Skeletal muscle satellite cell (primary cell): ENCODE measurements at regions not wholly inside any gene's neighbourhood (a gene's known extent, or its start where the extent isn't known, plus 50 kb on each side); places are given as distances from the start of the nearest gene placed in this dataset.
A peak's percentile ranks its signal among the peaks of the same experiment; 100 is the strongest.

Experiments used
- H3K27me3 ChIP-seq: 2 replicates; pipeline ENCODE4 v1.7.0; 2013; ENCODE audit warnings: low read length; ENCODE audit not compliant: control insufficient read depth, insufficient read depth
- H3K36me3 ChIP-seq: 2 replicates; pipeline ENCODE4 v1.7.0; 2013; ENCODE audit warnings: mild to moderate bottlenecking, control low read depth, low read length; ENCODE audit not compliant: insufficient read depth
- H3K4me1 ChIP-seq: 2 replicates; pipeline ENCODE4 v1.7.0; 2013; ENCODE audit warnings: low read length; ENCODE audit not compliant: control insufficient read depth, insufficient read depth
- H3K4me2 ChIP-seq: 2 replicates; pipeline ENCODE4 v1.7.0; 2013; ENCODE audit warnings: mild to moderate bottlenecking, low read length
- H3K4me3 ChIP-seq: 2 replicates; pipeline ENCODE4 v1.7.0; 2013; ENCODE audit warnings: low read length
- H3K9ac ChIP-seq: 2 replicates; pipeline ENCODE4 v1.7.0; 2013; ENCODE audit warnings: mild to moderate bottlenecking, low read depth, low read length, moderate library complexity
- H3K9me3 ChIP-seq: replicated peaks from 2 replicates; pipeline ENCODE4 v1.7.0; 2013; ENCODE audit warnings: mild to moderate bottlenecking, control low read depth, low read length

GRCh38 chr2:75276093-75277029 lies 77.0 kb upstream of the TACR1 start:
- Histone ChIP-seq H3K4me1 (peaks cover 22% of the 10 kb centered on the region), H3K27me3 (no peaks in the 10 kb centered on the region), H3K9me3 (no peaks in the 10 kb centered on the region), H3K4me2 (peak overlapping the region; percentile 71), H3K4me3 (peak overlapping the region; percentile 46), H3K36me3 (no peaks in the 10 kb centered on the region), H3K9ac (no peak overlapping the region)

GRCh38 chr2:75274936-75275335 lies 75.6 kb upstream of the TACR1 start:
- Histone ChIP-seq H3K9me3 (no peaks in the 10 kb centered on the region), H3K4me2 (no peak overlapping the region), H3K4me1 (peaks cover 22% of the 10 kb centered on the region), H3K36me3 (no peaks in the 10 kb centered on the region), H3K4me3 (no peak overlapping the region), H3K27me3 (no peaks in the 10 kb centered on the region), H3K9ac (no peak overlapping the region)

- H3K36me3 ChIP-seq, result no peaks in the 10 kb centered on the region
- no peak overlapping the region for H3K9ac ChIP-seq
- H3K4me1 ChIP-seq, result no peaks in the 10 kb centered on the region
- H3K4me3 ChIP-seq, result no peak overlapping the region
- H3K9me3 ChIP-seq, result no peaks in the 10 kb centered on the region
- H3K27me3 ChIP-seq, result no peaks in the 10 kb centered on the region
- H3K4me2 ChIP-seq, result no peak overlapping the region
Observed at GRCh38 chr2:75268112-75268511, 68.8 kb upstream of the TACR1 start.

GRCh38 chr2:75261923-75262322 lies 62.6 kb upstream of the TACR1 start:
- H3K27me3 ChIP-seq, result no peaks in the 10 kb centered on the region
- H3K4me1 ChIP-seq, result no peaks in the 10 kb centered on the region
- H3K4me2 ChIP-seq, result no peak overlapping the region
- no peak overlapping the region for H3K9ac ChIP-seq
- H3K4me3 ChIP-seq, result no peak overlapping the region
- H3K36me3 ChIP-seq, result no peaks in the 10 kb centered on the region
- H3K9me3 ChIP-seq, result no peaks in the 10 kb centered on the region

GRCh38 chr2:75260946-75261345 lies 61.6 kb upstream of the TACR1 start:
- Histone ChIP-seq H3K9me3 (no peaks in the 10 kb centered on the region), H3K4me2 (no peak overlapping the region), H3K4me3 (no peak overlapping the region), H3K4me1 (no peaks in the 10 kb centered on the region), H3K9ac (no peak overlapping the region), H3K36me3 (no peaks in the 10 kb centered on the region), H3K27me3 (no peaks in the 10 kb centered on the region)

- no peak overlapping the region for H3K4me2 ChIP-seq
- no peaks in the 10 kb centered on the region for H3K4me1 ChIP-seq
- no peaks in the 10 kb centered on the region for H3K9me3 ChIP-seq
- no peak overlapping the region for H3K4me3 ChIP-seq
- H3K9ac ChIP-seq, result no peak overlapping the region
- no peaks in the 10 kb centered on the region for H3K27me3 ChIP-seq
- no peaks in the 10 kb centered on the region for H3K36me3 ChIP-seq
Observed at GRCh38 chr2:75258620-75259019, 59.3 kb upstream of the TACR1 start.

- Histone ChIP-seq H3K4me2 (no peak overlapping the region), H3K27me3 (no peaks in the 10 kb centered on the region)
Observed at GRCh38 chr2:75256485-75256884, 57.2 kb upstream of the TACR1 start.

GRCh38 chr2:75253526-75253925 lies 54.2 kb upstream of the TACR1 start:
- H3K27me3 ChIP-seq, result no peaks in the 10 kb centered on the region
- peaks cover 3% of the 10 kb centered on the region for H3K9me3 ChIP-seq
- H3K9ac ChIP-seq, result no peak overlapping the region
- H3K4me1 ChIP-seq, result no peaks in the 10 kb centered on the region
- no peaks in the 10 kb centered on the region for H3K36me3 ChIP-seq
- no peak overlapping the region for H3K4me3 ChIP-seq
- H3K4me2 ChIP-seq, result no peak overlapping the region

More at GRCh38 chr2:75256485-75256884, 57.2 kb upstream of the TACR1 start:
- Histone ChIP-seq H3K9me3 (no peaks in the 10 kb centered on the region), H3K4me3 (no peak overlapping the region), H3K36me3 (no peaks in the 10 kb centered on the region), H3K4me1 (no peaks in the 10 kb centered on the region), H3K9ac (no peak overlapping the region)

GRCh38 chr2:75251896-75252295 lies 52.6 kb upstream of the TACR1 start:
- no peak overlapping the region for H3K9ac ChIP-seq

More at GRCh38 chr2:75251896-75252295, 52.6 kb upstream of the TACR1 start:
- no peaks in the 10 kb centered on the region for H3K36me3 ChIP-seq
- peaks cover 3% of the 10 kb centered on the region for H3K9me3 ChIP-seq
- H3K4me3 ChIP-seq, result no peak overlapping the region
- no peaks in the 10 kb centered on the region for H3K27me3 ChIP-seq
- no peak overlapping the region for H3K4me2 ChIP-seq
- H3K4me1 ChIP-seq, result no peaks in the 10 kb centered on the region
